ENCODE measurements at regions not wholly inside any gene's neighbourhood (a gene's known extent, or its start where the extent isn't known, plus 50 kb on each side); places are given as distances from the start of the nearest gene placed in this dataset.

DNA sequence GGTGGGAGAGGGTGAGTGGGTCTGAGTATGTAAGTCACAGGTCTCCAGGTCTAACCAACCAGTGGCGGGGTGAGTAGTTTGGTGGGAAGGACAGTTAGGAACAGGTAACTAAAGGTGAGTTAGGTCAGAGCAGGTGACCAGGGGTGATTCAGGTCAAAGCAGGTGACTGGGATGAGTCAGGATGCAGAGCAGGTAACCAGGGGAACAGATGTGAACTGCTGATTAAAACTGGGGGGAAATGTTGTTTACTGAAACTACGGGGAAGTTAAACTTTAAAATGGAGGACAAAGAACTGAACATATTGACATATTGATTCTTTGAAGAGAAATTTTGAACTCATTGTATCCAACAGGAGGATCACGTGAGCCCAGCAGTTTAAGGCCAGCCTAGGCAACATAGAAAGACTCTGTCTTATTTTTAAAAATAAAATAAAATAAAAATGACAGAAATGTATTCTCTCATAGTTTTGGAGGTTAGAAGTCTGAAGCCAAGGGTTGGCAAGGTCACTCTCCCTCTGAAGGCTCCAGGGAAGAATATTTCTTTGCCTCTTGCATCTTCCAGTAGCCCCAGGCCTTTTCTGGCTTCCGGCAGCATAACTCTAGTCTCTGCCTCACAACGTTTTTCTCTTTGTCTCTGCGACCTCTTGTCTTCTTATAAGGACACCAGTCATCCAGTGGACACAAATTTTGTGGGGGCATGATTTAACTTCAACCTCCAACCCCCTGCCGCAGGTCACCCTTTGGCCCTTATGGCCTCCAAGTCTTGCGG, 64.3 kb upstream of the TINAGL1 start:
- TF ChIP-seq ZNF232 (CRISPR knock-in tag; IDR thresholded peaks at IDR 0.05) (no peak), SMAD4 (CRISPR knock-in tag; IDR thresholded peaks at IDR 0.05) (no peak)
- TF ChIP-seq, protein P1, sequence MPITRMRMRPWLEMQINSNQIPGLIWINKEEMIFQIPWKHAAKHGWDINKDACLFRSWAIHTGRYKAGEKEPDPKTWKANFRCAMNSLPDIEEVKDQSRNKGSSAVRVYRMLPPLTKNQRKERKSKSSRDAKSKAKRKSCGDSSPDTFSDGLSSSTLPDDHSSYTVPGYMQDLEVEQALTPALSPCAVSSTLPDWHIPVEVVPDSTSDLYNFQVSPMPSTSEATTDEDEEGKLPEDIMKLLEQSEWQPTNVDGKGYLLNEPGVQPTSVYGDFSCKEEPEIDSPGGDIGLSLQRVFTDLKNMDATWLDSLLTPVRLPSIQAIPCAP (CRISPR knock-in tag; IDR thresholded peaks at IDR 0.05), result no peak
- TF ChIP-seq, protein P2, sequence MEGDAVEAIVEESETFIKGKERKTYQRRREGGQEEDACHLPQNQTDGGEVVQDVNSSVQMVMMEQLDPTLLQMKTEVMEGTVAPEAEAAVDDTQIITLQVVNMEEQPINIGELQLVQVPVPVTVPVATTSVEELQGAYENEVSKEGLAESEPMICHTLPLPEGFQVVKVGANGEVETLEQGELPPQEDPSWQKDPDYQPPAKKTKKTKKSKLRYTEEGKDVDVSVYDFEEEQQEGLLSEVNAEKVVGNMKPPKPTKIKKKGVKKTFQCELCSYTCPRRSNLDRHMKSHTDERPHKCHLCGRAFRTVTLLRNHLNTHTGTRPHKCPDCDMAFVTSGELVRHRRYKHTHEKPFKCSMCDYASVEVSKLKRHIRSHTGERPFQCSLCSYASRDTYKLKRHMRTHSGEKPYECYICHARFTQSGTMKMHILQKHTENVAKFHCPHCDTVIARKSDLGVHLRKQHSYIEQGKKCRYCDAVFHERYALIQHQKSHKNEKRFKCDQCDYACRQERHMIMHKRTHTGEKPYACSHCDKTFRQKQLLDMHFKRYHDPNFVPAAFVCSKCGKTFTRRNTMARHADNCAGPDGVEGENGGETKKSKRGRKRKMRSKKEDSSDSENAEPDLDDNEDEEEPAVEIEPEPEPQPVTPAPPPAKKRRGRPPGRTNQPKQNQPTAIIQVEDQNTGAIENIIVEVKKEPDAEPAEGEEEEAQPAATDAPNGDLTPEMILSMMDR (IDR thresholded peaks at IDR 0.05), result no peak

Measured in WTC11 (cell line).